ENCODE measurements at regions not wholly inside any gene's neighbourhood (a gene's known extent, or its start where the extent isn't known, plus 50 kb on each side); places are given as distances from the start of the nearest gene placed in this dataset.

- Mint-ChIP-seq H3K4me3 (no peak overlapping the region), H3K36me3 (no peaks in the 10 kb centered on the region), H3K27ac (no peak overlapping the region), H3K4me1 (0 out of 2 replicates have a peak, but pooled peaks cover 3% of the 10 kb centered on the region), H3K9me3 (no peaks in the 10 kb centered on the region), H3K27me3 (ENCODE audit: low read depth) (no peaks in the 10 kb centered on the region)
- DNase-seq (ENCODE audit: low spot score) (no peak), ATAC-seq (no peak)
- CTCF ChIA-PET, result no interaction called here
- no peak for TF ChIP-seq ZNF671 (CRISPR knock-in tag; IDR thresholded peaks at IDR 0.05)
- no peak for TF ChIP-seq ZNF138 (CRISPR knock-in tag; conservative IDR thresholded peaks at IDR 0.05)
- no peak for TF ChIP-seq E2F4 (CRISPR knock-in tag; IDR thresholded peaks at IDR 0.05; ENCODE audit: borderline replicate concordance, low read depth)
- TF ChIP-seq TCF7 (CRISPR knock-in tag; IDR thresholded peaks at IDR 0.05; ENCODE audit: low read depth), result no peak
- TF ChIP-seq ATF3 (CRISPR knock-in tag; conservative IDR thresholded peaks at IDR 0.05), result no peak
- no peak for TF ChIP-seq CBFB (CRISPR knock-in tag; IDR thresholded peaks at IDR 0.05; ENCODE audit: low read depth)
- TF ChIP-seq ESRRA (CRISPR knock-in tag; IDR thresholded peaks at IDR 0.05; ENCODE audit: borderline replicate concordance), result no peak
- POLR2A ChIA-PET, result no interaction called here
Observed at GRCh38 chr9:116061546-116062205, 91.9 kb upstream of the PAPPA start.

- CTCF ChIA-PET, result no interaction called here
- POLR2A ChIA-PET, result no interaction called here
- no peak for TF ChIP-seq SMAD4 (CRISPR knock-in tag; IDR thresholded peaks at IDR 0.05)
- no peak for TF ChIP-seq TCF7 (CRISPR knock-in tag; IDR thresholded peaks at IDR 0.05; ENCODE audit: low read depth)
- TF ChIP-seq ZNF138 (CRISPR knock-in tag; conservative IDR thresholded peaks at IDR 0.05), result no peak
- TF ChIP-seq IRF1 (CRISPR knock-in tag; IDR thresholded peaks at IDR 0.05), result no peak
- TF ChIP-seq NR3C1 (CRISPR knock-in tag; conservative IDR thresholded peaks at IDR 0.05; ENCODE audit: low read depth), result no peak
- no peak for TF ChIP-seq ATF2 (CRISPR knock-in tag; IDR thresholded peaks at IDR 0.05; ENCODE audit: borderline replicate concordance, low read depth)
- TF ChIP-seq ZMAT4 (CRISPR knock-in tag; IDR thresholded peaks at IDR 0.05), result no peak
- no peak for TF ChIP-seq ZNF219 (CRISPR knock-in tag; IDR thresholded peaks at IDR 0.05; ENCODE audit: borderline replicate concordance)
- no peak for TF ChIP-seq ZBTB21 (CRISPR knock-in tag; IDR thresholded peaks at IDR 0.05; ENCODE audit: borderline replicate concordance)
- TF ChIP-seq USF1 (CRISPR knock-in tag; IDR thresholded peaks at IDR 0.05), result no peak
- no peak for TF ChIP-seq ZNF512 (CRISPR knock-in tag; IDR thresholded peaks at IDR 0.05; ENCODE audit: borderline replicate concordance)
- TF ChIP-seq FOXK1 (CRISPR knock-in tag; IDR thresholded peaks at IDR 0.05), result no peak
- TF ChIP-seq JAZF1 (CRISPR knock-in tag; IDR thresholded peaks at IDR 0.05), result no peak
- TF ChIP-seq NFYB (CRISPR knock-in tag; conservative IDR thresholded peaks at IDR 0.05; ENCODE audit: low read depth), result no peak
- TF ChIP-seq OVOL2 (CRISPR knock-in tag; IDR thresholded peaks at IDR 0.05; ENCODE audit: borderline replicate concordance), result no peak
- no peak for TF ChIP-seq ZNF416 (CRISPR knock-in tag; IDR thresholded peaks at IDR 0.05)
- TF ChIP-seq JUN (CRISPR knock-in tag; IDR thresholded peaks at IDR 0.05), result no peak
- no peak for TF ChIP-seq NR2C2 (CRISPR knock-in tag; IDR thresholded peaks at IDR 0.05)
- no peak for TF ChIP-seq ERG (CRISPR knock-in tag; IDR thresholded peaks at IDR 0.05)
- TF ChIP-seq RELA (CRISPR knock-in tag; IDR thresholded peaks at IDR 0.05; ENCODE audit: borderline replicate concordance), result no peak
- DNase-seq (ENCODE audit: low spot score) (no peak), ATAC-seq (no peak)
- no peak overlapping the region for H3K4me3 Mint-ChIP-seq
- no peaks in the 10 kb centered on the region for H3K27me3 Mint-ChIP-seq (ENCODE audit: low read depth)
- no peak overlapping the region for H3K27ac Mint-ChIP-seq
- H3K36me3 Mint-ChIP-seq, result no peaks in the 10 kb centered on the region
- H3K4me1 Mint-ChIP-seq, result 0 out of 2 replicates have a peak, but pooled peaks cover 3% of the 10 kb centered on the region
- H3K9me3 Mint-ChIP-seq, result no peaks in the 10 kb centered on the region
Observed at GRCh38 chr9:116062206-116062550, 91.4 kb upstream of the PAPPA start.
